Mesenchymal stem cell (in vitro differentiated cells and primary cell): ENCODE measurements at regions not wholly inside any gene's neighbourhood (a gene's known extent, or its start where the extent isn't known, plus 50 kb on each side); places are given as distances from the start of the nearest gene placed in this dataset.

Experiments used
- DNase-seq: peaks from one replicate; pipeline ENCODE4 v3.0.0-alpha.2; 2013
- H2AFZ ChIP-seq: one replicate; pipeline ENCODE4 v1.6.1; 2013; ENCODE audit warnings: low read depth, mild to moderate bottlenecking, control low read depth, inconsistent platforms, low read length, moderate library complexity
- H2AK5ac ChIP-seq: 2 replicates; pipeline ENCODE4 v1.6.1; 2013; ENCODE audit warnings: low read length, moderate library complexity, mild to moderate bottlenecking, inconsistent platforms; ENCODE audit not compliant: severe bottlenecking
- H2BK120ac ChIP-seq: one replicate; pipeline ENCODE4 v1.6.1; 2013; ENCODE audit warnings: low read depth, mild to moderate bottlenecking, inconsistent platforms, low read length, moderate library complexity
- H2BK12ac ChIP-seq, 2 experiments: one replicate each; pipeline ENCODE4 v1.6.1; 2013; ENCODE audit warnings: inconsistent platforms in 2 of 2, low read length in 2 of 2, mild to moderate bottlenecking in 2 of 2, moderate library complexity in 2 of 2, control low read depth in 1 of 2
- H2BK15ac ChIP-seq: one replicate; pipeline ENCODE4 v1.6.1; 2013; ENCODE audit warnings: mild to moderate bottlenecking, low read depth, inconsistent platforms; ENCODE audit not compliant: poor library complexity, severe bottlenecking
- H2BK5ac ChIP-seq: 2 replicates; pipeline ENCODE4 v1.6.1; 2013; ENCODE audit warnings: low read depth, mild to moderate bottlenecking, low read length, control low read depth, inconsistent platforms; ENCODE audit not compliant: poor library complexity, severe bottlenecking
- H3K14ac ChIP-seq, 2 experiments: one replicate each; pipeline ENCODE4 v1.6.1; 2013; ENCODE audit warnings: inconsistent platforms in 2 of 2, low read length in 2 of 2, control low read depth in 1 of 2, mild to moderate bottlenecking in 1 of 2, moderate library complexity in 1 of 2
- H3K18ac ChIP-seq, 2 experiments: one replicate each; pipeline ENCODE4 v1.6.1; 2013; ENCODE audit warnings: inconsistent platforms in 2 of 2, low read length in 2 of 2, control low read depth in 1 of 2, low read depth in 1 of 2, mild to moderate bottlenecking in 1 of 2
- H3K23ac ChIP-seq, 2 experiments: one replicate each; pipeline ENCODE4 v1.6.1; 2013; ENCODE audit warnings: inconsistent platforms in 2 of 2, low read length in 2 of 2, mild to moderate bottlenecking in 2 of 2, moderate library complexity in 2 of 2, control low read depth in 1 of 2
- H3K27ac ChIP-seq: 2 replicates; pipeline ENCODE4 v1.5.1; 2013; ENCODE audit warnings: mild to moderate bottlenecking, moderate library complexity, low read length, control low read depth, inconsistent platforms; ENCODE audit not compliant: poor library complexity, severe bottlenecking
- H3K27me3 ChIP-seq, 2 experiments: 2 replicates each; pipeline versions ENCODE4 v1.6.1 to v1.7.0; 2013; ENCODE audit warnings: low read length in 2 of 2, mild to moderate bottlenecking in 2 of 2, moderate library complexity in 2 of 2, control low read depth in 1 of 2, inconsistent platforms in 1 of 2; ENCODE audit not compliant: control insufficient read depth in 1 of 2, insufficient read depth in 1 of 2
- H3K36me3 ChIP-seq, 2 experiments: 2 replicates each; pipeline versions ENCODE4 v1.6.1 to v1.7.0; 2013; ENCODE audit warnings: low read length in 2 of 2, control low read depth in 1 of 2, inconsistent platforms in 1 of 2, low read depth in 1 of 2, mild to moderate bottlenecking in 1 of 2; ENCODE audit not compliant: insufficient read depth in 2 of 2, control insufficient read depth in 1 of 2
- H3K4ac ChIP-seq, 2 experiments: one replicate each; pipeline ENCODE4 v1.6.1; 2013; ENCODE audit warnings: inconsistent platforms in 2 of 2, low read length in 2 of 2, mild to moderate bottlenecking in 2 of 2, moderate library complexity in 2 of 2, control low read depth in 1 of 2, low read depth in 1 of 2
- H3K4me1 ChIP-seq: 2 replicates; pipeline ENCODE4 v1.6.1; 2013; ENCODE audit warnings: low read depth, low read length, control low read depth; ENCODE audit not compliant: control insufficient read depth, insufficient read depth
- H3K4me2 ChIP-seq: 2 replicates; pipeline ENCODE4 v1.6.1; 2013; ENCODE audit warnings: low read length, mild to moderate bottlenecking, inconsistent platforms; ENCODE audit not compliant: poor library complexity, severe bottlenecking
- H3K4me3 ChIP-seq, 2 experiments: 2 replicates each; pipeline versions ENCODE4 v1.5.1 to v1.7.0; 2013; ENCODE audit warnings: low read length in 2 of 2, mild to moderate bottlenecking in 2 of 2, control low read depth in 1 of 2, low read depth in 1 of 2; ENCODE audit not compliant: insufficient read depth in 1 of 2
- H3K79me1 ChIP-seq: replicated peaks from 2 replicates; pipeline ENCODE4 v1.6.1; 2013; ENCODE audit warnings: mild to moderate bottlenecking, control low read depth, low read length, inconsistent platforms; ENCODE audit not compliant: poor library complexity, severe bottlenecking
- H3K9ac ChIP-seq: 2 replicates; pipeline ENCODE4 v1.7.0; 2013; ENCODE audit warnings: mild to moderate bottlenecking, low read length, moderate library complexity
- H3K9me3 ChIP-seq: 2 replicates; pipeline ENCODE4 v1.7.0; 2013; ENCODE audit warnings: mild to moderate bottlenecking, low read length; ENCODE audit not compliant: control insufficient read depth
- H4K8ac ChIP-seq: one replicate; pipeline ENCODE4 v1.6.1; 2013; ENCODE audit warnings: inconsistent platforms, mild to moderate bottlenecking, low read length, moderate library complexity
- H4K91ac ChIP-seq: one replicate; pipeline ENCODE4 v1.6.1; 2013; ENCODE audit warnings: mild to moderate bottlenecking, low read length, inconsistent platforms
- WGBS: methylation state at CpG from one replicate; pipeline ENCODE4 v1.1.7; 2013; ENCODE audit warnings: mixed read lengths; 5-methylcytosine and 5-hydroxymethylcytosine counted together

- H3K36me3 ChIP-seq = no peaks in the 10 kb centered on the region
- no peak overlapping the region for H3K9ac ChIP-seq
- H3K27me3 ChIP-seq = no peaks in the 10 kb centered on the region
- 80% methylated on average over 3 of the region's 3 CpGs for WGBS
- no peak overlapping the region for H2BK15ac ChIP-seq
- DNase-seq = no peak
- H3K4me1 ChIP-seq = no peaks in the 10 kb centered on the region
- H3K79me1 ChIP-seq = no peaks in the 10 kb centered on the region
- no peak overlapping the region for H3K4me3 ChIP-seq
- H2AK5ac ChIP-seq = no peak overlapping the region
- no peak overlapping the region for H4K8ac ChIP-seq
- H3K14ac ChIP-seq = no peak overlapping the region
- H2BK120ac ChIP-seq = no peak overlapping the region
- H2BK5ac ChIP-seq = no peak overlapping the region
- H3K4me2 ChIP-seq = no peak overlapping the region
- H2BK12ac ChIP-seq = no peak overlapping the region
- H3K9me3 ChIP-seq = no peaks in the 10 kb centered on the region
- H3K27ac ChIP-seq = no peak overlapping the region
- no peak overlapping the region for H3K18ac ChIP-seq
- H4K91ac ChIP-seq = no peak overlapping the region
- no peak overlapping the region for H2AFZ ChIP-seq
- no peak overlapping the region for H3K4ac ChIP-seq
- no peak overlapping the region for H3K23ac ChIP-seq
Observed at GRCh38 chr5:118461436-118461835, 526.9 kb downstream of the DTWD2 start.

DNA sequence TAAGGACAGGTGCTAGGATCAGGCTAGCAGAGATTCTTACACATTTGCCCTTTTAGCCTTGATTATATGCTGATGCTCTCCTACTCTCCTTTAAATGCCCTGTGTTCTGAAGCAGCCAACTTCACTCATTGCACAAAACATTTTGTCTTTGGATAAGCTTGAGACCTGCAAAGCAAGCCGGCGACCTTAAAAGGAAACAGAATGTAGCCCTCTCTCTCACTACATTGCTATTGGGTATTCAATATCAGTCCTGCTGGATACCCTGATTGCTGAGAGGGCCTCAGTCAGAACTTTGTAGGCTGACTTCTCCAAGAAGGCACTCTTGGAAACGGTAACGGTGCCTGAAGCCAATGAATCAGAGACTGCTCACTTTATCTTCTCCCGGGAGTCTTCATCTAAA, 528.9 kb downstream of the DTWD2 start:
- no peak overlapping the region for H3K14ac ChIP-seq
- H2BK15ac ChIP-seq = no peak overlapping the region
- no peak overlapping the region for H3K23ac ChIP-seq
- no peaks in the 10 kb centered on the region for H3K27me3 ChIP-seq
- H3K4ac ChIP-seq = no peak overlapping the region
- H3K79me1 ChIP-seq = no peaks in the 10 kb centered on the region
- no peak overlapping the region for H3K18ac ChIP-seq
- no peaks in the 10 kb centered on the region for H3K36me3 ChIP-seq
- H2BK12ac ChIP-seq = no peak overlapping the region
- H2AFZ ChIP-seq = no peak overlapping the region
- H3K9me3 ChIP-seq = no peaks in the 10 kb centered on the region
- no peak overlapping the region for H3K9ac ChIP-seq
- H2BK5ac ChIP-seq = no peak overlapping the region
- H3K4me1 ChIP-seq = no peaks in the 10 kb centered on the region
- H4K91ac ChIP-seq = no peak overlapping the region
- 96% methylated on average over 4 of the region's 5 CpGs for WGBS
- no peak overlapping the region for H2AK5ac ChIP-seq
- no peak overlapping the region for H3K27ac ChIP-seq
- H3K4me3 ChIP-seq = no peak overlapping the region
- no peak overlapping the region for H2BK120ac ChIP-seq
- H4K8ac ChIP-seq = no peak overlapping the region
- no peak for DNase-seq
- H3K4me2 ChIP-seq = no peak overlapping the region

DNA sequence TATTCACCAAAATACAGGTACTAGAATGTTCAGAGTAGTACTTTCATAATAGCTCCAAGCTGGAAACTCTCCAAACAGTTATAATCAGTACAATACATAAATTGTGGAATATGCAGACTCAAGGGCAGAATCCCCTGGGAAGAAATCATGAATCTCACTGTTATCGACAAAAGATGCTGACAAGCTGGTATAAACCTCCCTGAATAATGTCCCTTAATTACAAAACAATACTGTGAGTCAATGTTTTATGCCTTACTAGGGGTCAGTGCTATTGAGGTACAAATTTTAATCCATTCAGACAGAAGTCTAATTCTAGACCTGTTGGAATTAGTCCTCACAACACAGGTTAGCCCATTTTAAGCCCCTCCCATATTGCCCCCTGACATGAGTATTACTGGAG, 532.3 kb downstream of the DTWD2 start:
- Histone ChIP-seq H2AFZ (no peak overlapping the region), H3K4ac (no peak overlapping the region), H3K9me3 (no peaks in the 10 kb centered on the region), H3K4me2 (no peak overlapping the region), H3K23ac (no peak overlapping the region), H3K36me3 (no peaks in the 10 kb centered on the region), H3K4me1 (no peaks in the 10 kb centered on the region), H3K27me3 (no peaks in the 10 kb centered on the region), H2AK5ac (no peak overlapping the region), H3K18ac (no peak overlapping the region), H2BK12ac (no peak overlapping the region), H3K79me1 (no peaks in the 10 kb centered on the region), H2BK15ac (no peak overlapping the region), H3K9ac (no peak overlapping the region), H2BK5ac (no peak overlapping the region), H3K14ac (no peak overlapping the region), H3K4me3 (no peak overlapping the region), H3K27ac (no peak overlapping the region), H4K91ac (no peak overlapping the region), H2BK120ac (no peak overlapping the region), H4K8ac (no peak overlapping the region)
- DNase-seq = no peak
- no CpG with 5 or more reads among the region's 1 CpG for WGBS

DNA sequence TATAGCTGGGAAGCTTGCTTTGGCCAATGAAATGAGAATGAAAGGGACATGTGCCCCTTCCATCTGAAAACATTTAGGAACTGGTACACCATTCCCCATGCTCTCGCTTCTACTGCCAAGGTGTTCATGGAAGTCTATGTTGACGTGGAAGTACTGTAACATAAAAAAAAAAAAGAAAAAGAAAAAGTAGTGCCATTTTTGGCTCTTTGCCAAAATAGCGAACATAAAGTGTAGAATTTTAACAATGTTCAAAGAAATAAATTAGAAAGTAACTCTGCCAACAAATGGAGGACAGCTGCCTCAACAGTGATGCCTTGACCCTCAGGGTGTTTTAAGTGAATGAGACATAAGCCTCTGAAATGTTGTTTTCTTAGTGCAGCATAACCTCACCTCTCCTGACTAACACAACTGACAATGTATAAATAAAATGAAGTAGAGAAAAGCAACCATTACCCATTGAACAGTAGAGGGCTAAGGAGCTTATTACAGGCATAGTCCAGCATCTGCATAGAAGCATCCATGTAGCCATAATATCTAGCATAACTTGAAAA, 536.6 kb downstream of the DTWD2 start:
- Histone ChIP-seq H3K14ac (no peak overlapping the region), H3K27ac (no peak overlapping the region), H3K23ac (no peak overlapping the region), H2BK120ac (no peak overlapping the region), H3K18ac (no peak overlapping the region), H3K79me1 (no peaks in the 10 kb centered on the region), H2AFZ (no peak overlapping the region), H3K9me3 (no peaks in the 10 kb centered on the region), H3K9ac (no peak overlapping the region), H3K36me3 (no peaks in the 10 kb centered on the region), H2AK5ac (no peak overlapping the region), H2BK12ac (no peak overlapping the region), H4K8ac (no peak overlapping the region), H4K91ac (no peak overlapping the region), H3K4ac (no peak overlapping the region), H3K4me1 (no peaks in the 10 kb centered on the region), H3K27me3 (no peaks in the 10 kb centered on the region), H3K4me3 (no peak overlapping the region), H3K4me2 (no peak overlapping the region), H2BK5ac (no peak overlapping the region), H2BK15ac (no peak overlapping the region)
- WGBS = 71% methylated on average over 1 of the region's 3 CpGs
- DNase-seq = no peak
